ENCODE measurements at regions not wholly inside any gene's neighbourhood (a gene's known extent, or its start where the extent isn't known, plus 50 kb on each side); places are given as distances from the start of the nearest gene placed in this dataset.

- Histone ChIP-seq H3K4me3 (no peak overlapping the region), H3K27ac (no peak overlapping the region), H3K27me3 (peaks cover 5% of the 10 kb centered on the region), H3K79me2 (no peaks in the 10 kb centered on the region), H3K9me2 (replicated peaks; ENCODE audit: insufficient read depth) (no peaks in the 10 kb centered on the region), H3K4me1 (ENCODE audit: insufficient read depth) (no peaks in the 10 kb centered on the region), H3K9me3 (ENCODE audit: low read depth) (no peaks in the 10 kb centered on the region), H4K20me1 (ENCODE audit: insufficient read depth, poor library complexity, severe bottlenecking) (no peaks in the 10 kb centered on the region), H2AFZ (no peak overlapping the region), H3K4me2 (no peak overlapping the region), H3K36me3 (replicated peaks; ENCODE audit: insufficient read depth, low read depth) (no peaks in the 10 kb centered on the region)
- no peak for TF ChIP-seq EZH2 (IDR thresholded peaks at IDR 0.05; ENCODE audit: borderline replicate concordance)
- no peak for TF ChIP-seq EZH2phosphoT487 (IDR thresholded peaks at IDR 0.05; ENCODE audit: low read depth, severe bottlenecking, unreplicated experiment)
- TF ChIP-seq CTCF (IDR thresholded peaks at IDR 0.05; ENCODE audit: poor library complexity), result no peak
- 91% methylated on average over 6 of the region's 6 CpGs for WGBS (ENCODE audit: low lambda C conversion rate, missing lambda C conversion rate)
- DNase-seq (ENCODE audit: low spot score), result no peak
Observed at GRCh38 chr10:120783867-120784266, 67.3 kb upstream of the WDR11 start.

GRCh38 chr10:120788771-120789170, 62.4 kb upstream of the WDR11 start:
- TF ChIP-seq EZH2phosphoT487 (IDR thresholded peaks at IDR 0.05; ENCODE audit: low read depth, severe bottlenecking, unreplicated experiment), result no peak
- no peak for TF ChIP-seq CTCF (IDR thresholded peaks at IDR 0.05; ENCODE audit: poor library complexity)
- TF ChIP-seq EZH2 (IDR thresholded peaks at IDR 0.05; ENCODE audit: borderline replicate concordance), result no peak
- no peak overlapping the region for H2AFZ ChIP-seq
- H3K27me3 ChIP-seq, result peaks cover 2% of the 10 kb centered on the region
- H3K9me3 ChIP-seq (ENCODE audit: low read depth), result no peaks in the 10 kb centered on the region
- no peaks in the 10 kb centered on the region for H3K9me2 ChIP-seq (replicated peaks; ENCODE audit: insufficient read depth)
- H3K4me2 ChIP-seq, result no peak overlapping the region
- DNase-seq (ENCODE audit: low spot score), result no peak
- no peak overlapping the region for H3K27ac ChIP-seq
- 87% methylated on average over 5 of the region's 5 CpGs for WGBS (ENCODE audit: low lambda C conversion rate, missing lambda C conversion rate)
- no peak overlapping the region for H3K4me3 ChIP-seq
- no peaks in the 10 kb centered on the region for H3K79me2 ChIP-seq
- H4K20me1 ChIP-seq (ENCODE audit: insufficient read depth, poor library complexity, severe bottlenecking), result no peaks in the 10 kb centered on the region
- no peaks in the 10 kb centered on the region for H3K36me3 ChIP-seq (replicated peaks; ENCODE audit: insufficient read depth, low read depth)
- no peaks in the 10 kb centered on the region for H3K4me1 ChIP-seq (ENCODE audit: insufficient read depth)

GRCh38 chr10:120789303-120790203, 61.6 kb upstream of the WDR11 start:
- WGBS (ENCODE audit: low lambda C conversion rate, missing lambda C conversion rate), result 84% methylated on average over 5 of the region's 5 CpGs
- Histone ChIP-seq H3K27me3 (no peaks in the 10 kb centered on the region), H2AFZ (no peak overlapping the region), H3K79me2 (no peaks in the 10 kb centered on the region), H3K4me1 (ENCODE audit: insufficient read depth) (no peaks in the 10 kb centered on the region), H3K27ac (no peak overlapping the region), H3K4me3 (no peak overlapping the region), H4K20me1 (ENCODE audit: insufficient read depth, poor library complexity, severe bottlenecking) (no peaks in the 10 kb centered on the region), H3K9me3 (ENCODE audit: low read depth) (no peaks in the 10 kb centered on the region), H3K36me3 (replicated peaks; ENCODE audit: insufficient read depth, low read depth) (no peaks in the 10 kb centered on the region), H3K4me2 (no peak overlapping the region), H3K9me2 (replicated peaks; ENCODE audit: insufficient read depth) (no peaks in the 10 kb centered on the region)
- TF ChIP-seq CTCF (IDR thresholded peaks at IDR 0.05; ENCODE audit: poor library complexity) (no peak), EZH2phosphoT487 (IDR thresholded peaks at IDR 0.05; ENCODE audit: low read depth, severe bottlenecking, unreplicated experiment) (no peak), EZH2 (IDR thresholded peaks at IDR 0.05; ENCODE audit: borderline replicate concordance) (no peak)
- DNase-seq (ENCODE audit: low spot score), result no peak

Measured in hepatocyte (in vitro differentiated cells).